GM21390 (cell line): ENCODE measurements at regions not wholly inside any gene's neighbourhood (a gene's known extent, or its start where the extent isn't known, plus 50 kb on each side); places are given as distances from the start of the nearest gene placed in this dataset.
"Not testable (repeated sequence)": the region's sequence is repeated elsewhere in the genome, so short reads cannot be mapped to it uniquely, and the experiment has no call there.

ENCODE experiments used
- ATAC-seq: cut with Tn5 transposase; IDR thresholded peaks from one replicate; pipeline ENCODE4 v1.9.1; 2021; ENCODE audit not compliant: unreplicated experiment

DNA sequence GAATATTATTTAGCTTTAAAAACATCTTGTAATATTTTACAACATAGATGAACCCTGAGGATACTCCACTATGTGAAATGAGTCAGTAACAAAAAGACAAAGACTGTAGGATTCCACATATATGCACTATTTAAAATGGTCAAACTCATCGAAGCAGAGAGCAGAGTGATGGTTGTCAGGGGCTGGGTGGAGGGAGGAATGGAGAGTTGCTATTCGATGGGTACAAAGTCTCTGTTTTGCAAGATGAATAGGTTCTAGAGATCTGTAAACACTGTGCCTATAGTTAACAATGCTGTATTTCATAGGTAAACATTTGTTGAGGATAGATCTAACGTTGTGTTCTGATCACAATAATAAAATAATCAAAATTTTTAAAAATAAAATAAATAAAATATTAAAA lies 1675.9 kb upstream of the CELF4 start:
- no peak for ATAC-seq

DNA sequence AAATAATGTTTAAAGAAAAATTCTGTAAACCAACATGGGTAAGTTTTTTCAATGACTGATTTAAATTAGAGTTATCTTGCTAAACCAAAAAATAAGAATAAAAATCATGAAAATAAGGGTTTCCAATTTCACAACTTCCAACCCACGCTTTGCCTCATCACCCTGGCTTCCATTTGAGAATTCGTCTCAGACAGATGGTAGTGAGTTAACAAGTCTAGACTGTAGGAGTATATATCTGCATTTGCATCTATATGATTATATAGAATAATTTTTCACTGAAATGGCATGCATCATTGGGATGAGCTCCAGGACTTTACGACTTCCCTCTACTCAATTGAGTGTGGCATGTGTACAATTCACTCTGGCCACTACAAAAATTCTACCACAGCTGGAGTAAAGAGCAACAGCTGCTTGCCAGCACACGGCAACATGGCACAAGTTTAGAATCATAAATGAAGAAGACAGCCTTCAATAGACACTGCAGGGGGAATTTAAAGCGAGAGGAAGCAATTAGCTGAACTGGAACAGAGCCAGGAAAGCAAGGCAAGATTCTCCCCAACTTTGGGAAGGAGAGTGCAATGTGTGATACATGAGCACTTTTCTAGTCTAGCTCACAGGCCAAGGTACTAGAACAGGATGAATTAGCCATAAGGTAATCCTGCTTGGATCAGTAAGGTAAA lies 1673.5 kb upstream of the CELF4 start:
- no peak for ATAC-seq

GRCh38 chr18:39235118-39235719 lies 1669.6 kb upstream of the CELF4 start:
- ATAC-seq, result no peak

DNA sequence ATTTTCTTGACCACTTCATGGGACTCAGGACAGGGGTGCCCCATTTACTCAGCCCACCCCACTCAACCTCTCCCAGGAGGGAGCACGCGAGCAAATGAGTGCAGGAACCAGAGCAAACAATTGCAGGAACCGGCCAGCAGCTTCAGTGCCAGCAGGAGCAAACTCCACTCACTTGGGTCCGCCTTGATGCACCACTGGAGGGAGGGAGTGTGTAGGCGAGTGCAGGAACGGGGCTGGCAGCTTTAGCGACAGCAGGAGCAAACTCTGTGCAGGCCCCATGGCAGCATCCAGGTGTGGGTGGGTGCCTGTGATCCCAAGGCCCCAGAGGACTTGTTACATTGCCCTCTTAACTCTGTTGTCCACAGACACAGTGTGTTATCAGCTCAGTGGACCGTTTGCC lies 1667.3 kb upstream of the CELF4 start:
- ATAC-seq, result no peak

DNA sequence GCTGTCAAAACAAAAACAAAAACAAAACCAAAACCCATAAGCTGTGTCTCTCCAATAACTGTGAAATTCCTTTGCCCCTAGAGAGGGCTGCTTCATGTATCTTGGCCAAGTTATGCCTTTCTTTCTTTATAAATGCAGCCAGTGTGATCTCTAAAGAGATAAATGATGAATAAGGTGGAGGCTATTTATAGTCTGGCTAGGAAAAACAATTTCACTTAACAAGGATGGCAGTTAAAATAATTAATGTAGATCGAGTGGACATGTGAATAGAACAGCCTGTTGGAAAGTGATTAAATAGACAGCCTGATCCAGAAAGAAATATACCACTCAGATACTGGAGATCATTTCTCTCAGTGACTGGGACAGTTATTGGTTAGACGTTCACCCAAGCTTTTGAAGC lies 1666.9 kb upstream of the CELF4 start:
- no peak for ATAC-seq

DNA sequence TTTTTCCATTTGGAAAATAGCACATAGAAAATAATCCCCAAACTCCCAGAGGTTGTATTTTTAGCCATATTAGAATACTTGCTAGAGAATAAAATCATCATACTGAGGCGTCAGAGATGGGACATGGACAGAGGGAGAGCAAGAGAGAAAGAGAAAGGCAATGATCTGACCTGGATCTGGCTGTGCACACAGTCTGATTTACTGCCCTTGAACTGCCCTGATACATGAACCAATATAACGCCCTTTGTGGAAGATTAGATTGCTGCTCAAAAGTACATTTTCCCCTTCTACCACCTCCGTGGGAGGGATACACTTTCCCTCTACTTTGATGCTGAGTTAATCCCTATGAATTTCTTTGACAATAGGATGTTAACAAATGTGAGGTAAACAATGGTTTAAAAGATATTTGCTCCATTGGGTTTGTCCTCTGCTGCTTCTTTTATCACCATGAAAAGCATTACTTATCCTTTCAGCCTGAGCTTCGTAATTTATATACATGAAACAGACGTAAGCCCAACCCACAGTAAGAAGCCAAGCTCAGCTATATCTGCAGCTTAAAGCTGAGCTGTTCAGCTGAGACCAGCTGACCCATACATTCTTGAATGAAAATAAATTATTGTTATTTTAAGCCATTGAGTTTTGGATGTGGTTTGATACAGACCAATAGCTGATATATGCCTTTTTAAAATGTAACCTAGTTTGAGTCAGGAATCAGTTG lies 1664.6 kb upstream of the CELF4 start:
- ATAC-seq, result no peak

GRCh38 chr18:39227769-39228168 lies 1662.2 kb upstream of the CELF4 start:
- not testable (repeated sequence) for ATAC-seq

DNA sequence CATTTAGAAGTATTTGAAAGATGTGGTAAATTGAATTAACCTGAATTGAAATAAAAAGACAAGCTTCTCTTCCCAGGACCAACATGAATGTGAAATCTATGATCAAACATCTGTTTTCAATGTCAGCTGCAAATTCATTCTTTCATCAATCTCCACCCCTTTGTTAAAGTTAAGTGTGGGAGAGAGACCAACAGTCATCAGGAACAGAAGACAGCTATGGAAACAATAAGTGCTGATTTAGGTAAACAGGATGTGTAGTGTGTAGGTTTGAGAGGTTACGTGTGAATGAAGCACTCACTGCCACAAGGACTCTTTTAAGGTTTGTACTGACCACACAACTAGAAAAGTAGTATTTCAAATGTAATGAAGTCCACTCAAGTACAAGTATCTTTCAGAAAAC lies 1659.8 kb upstream of the CELF4 start:
- no peak for ATAC-seq

GRCh38 chr18:39223283-39223682 lies 1657.7 kb upstream of the CELF4 start:
- no peak for ATAC-seq

- ATAC-seq, result no peak
Measured at GRCh38 chr18:39215920-39216319, 1650.3 kb upstream of the CELF4 start.

- ATAC-seq, result no peak
Measured at GRCh38 chr18:39211461-39211860, 1645.9 kb upstream of the CELF4 start.

- ATAC-seq, result no peak
Measured at GRCh38 chr18:39209173-39209572, 1643.6 kb upstream of the CELF4 start.

GRCh38 chr18:39208729-39209128 lies 1643.1 kb upstream of the CELF4 start:
- no peak for ATAC-seq

DNA sequence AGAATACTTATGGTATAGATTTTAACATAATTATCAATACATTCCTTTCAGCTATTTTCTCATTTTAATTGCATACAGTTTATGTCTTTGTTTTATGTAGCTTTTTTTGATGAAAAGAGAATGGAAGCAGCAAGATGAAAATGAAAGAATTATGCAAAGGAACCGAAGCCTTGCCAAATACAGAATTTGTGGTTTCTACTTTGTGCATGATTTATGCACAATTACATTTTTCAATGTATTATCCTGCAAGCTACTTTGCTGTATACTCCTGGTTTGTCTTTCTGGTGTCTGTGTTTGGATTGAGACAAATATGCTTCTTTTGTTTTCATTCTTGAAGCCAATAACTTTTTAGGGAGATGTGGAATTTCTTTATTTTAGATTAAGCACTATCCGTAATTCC lies 1642.6 kb upstream of the CELF4 start:
- ATAC-seq, result no peak

- ATAC-seq, result not testable (repeated sequence)
Measured at GRCh38 chr18:39206398-39207103, 1641.0 kb upstream of the CELF4 start.

- ATAC-seq, result no peak
Measured at GRCh38 chr18:39205565-39206195, 1640.1 kb upstream of the CELF4 start.

GRCh38 chr18:39200153-39200552 lies 1634.6 kb upstream of the CELF4 start:
- ATAC-seq, result no peak

DNA sequence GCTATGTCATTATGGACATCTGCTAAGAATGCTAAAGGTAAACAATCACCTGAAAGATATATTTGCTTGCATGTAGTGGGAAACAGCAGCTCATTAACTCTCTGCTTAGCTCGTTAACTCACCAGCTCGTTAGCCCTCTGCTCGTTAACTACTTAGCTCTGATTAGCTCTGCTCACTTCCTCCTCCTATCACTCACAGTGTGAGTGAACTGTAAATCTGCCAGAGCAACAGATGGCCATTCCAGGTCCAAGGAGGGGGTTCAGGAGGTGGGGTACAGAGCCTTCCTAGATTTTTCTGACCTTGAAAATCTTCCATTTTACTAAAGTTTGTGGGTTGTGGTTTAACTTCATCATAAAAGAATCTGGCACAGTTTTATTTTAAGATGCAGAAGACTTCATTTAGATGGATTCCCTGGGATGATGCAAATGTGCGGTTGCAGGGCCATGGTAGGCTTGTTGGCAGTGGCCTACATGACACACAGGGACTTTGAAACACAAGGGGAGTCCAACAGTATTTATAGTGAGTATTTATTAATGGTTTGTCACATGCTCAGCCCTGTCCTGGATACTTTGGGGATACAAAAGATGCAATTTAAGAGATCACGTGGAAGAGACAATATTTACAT lies 1633.7 kb upstream of the CELF4 start:
- no peak for ATAC-seq

DNA sequence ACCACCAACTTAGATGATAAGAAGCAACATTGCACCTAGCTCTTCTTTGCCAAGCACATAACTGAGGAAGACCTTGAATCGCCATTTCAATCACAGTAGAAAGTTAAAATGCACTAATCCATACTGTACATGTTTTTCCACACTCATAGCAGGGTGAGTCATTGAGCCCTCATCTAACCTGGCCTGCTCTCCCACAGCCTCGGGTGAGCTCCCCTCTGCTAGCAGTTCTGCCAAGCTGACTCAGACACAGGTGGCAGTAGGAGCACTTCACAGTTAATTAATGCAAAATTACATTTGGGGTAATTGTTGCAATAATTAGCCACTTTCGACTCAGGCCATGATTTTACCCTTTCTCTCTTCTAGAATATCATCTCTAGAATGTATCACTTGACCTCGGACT lies 1632.8 kb upstream of the CELF4 start:
- no peak for ATAC-seq

GRCh38 chr18:39191931-39192330 lies 1626.3 kb upstream of the CELF4 start:
- ATAC-seq, result no peak

DNA sequence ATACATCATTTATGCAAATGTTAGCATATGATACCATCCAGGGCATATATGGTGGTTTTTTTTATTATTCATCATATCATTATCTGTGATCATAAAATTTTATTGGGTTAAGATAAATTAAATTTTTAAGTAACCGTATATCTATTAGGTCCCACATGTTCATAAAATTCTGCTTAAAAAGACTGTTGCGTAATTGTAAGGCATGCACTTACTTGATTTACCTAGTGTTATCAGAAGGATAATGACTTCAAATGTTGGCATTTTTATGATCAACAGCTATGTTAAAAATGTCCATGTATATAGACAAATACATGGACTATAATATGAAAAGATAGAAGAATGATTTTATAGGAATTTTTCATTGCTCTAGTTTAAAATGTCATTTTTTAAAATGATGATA lies 1625.5 kb upstream of the CELF4 start:
- no peak for ATAC-seq
